Naive thymus-derived CD8-positive, alpha-beta T cell (primary cell): ENCODE measurements at regions not wholly inside any gene's neighbourhood (a gene's known extent, or its start where the extent isn't known, plus 50 kb on each side); places are given as distances from the start of the nearest gene placed in this dataset.

ENCODE experiments used
- ATAC-seq, 2 donors: fragments of 150-1000 bp; cut with Tn5 transposase in 1 of 2; sonication (Bioruptor Pico), chemical (Tn5 transposase) in 1 of 2; 1 replicate in 1 of 2; 2 replicates in 1 of 2; pipeline ENCODE4 v1.10.0; 2021; ENCODE audit warnings: mild to moderate bottlenecking in 2 of 2, moderate library complexity in 2 of 2
- POLR2A ChIA-PET: fragments of 350-600 bp; sonication (Branson Sonifier 250); formaldehyde crosslinking; loops from one replicate; lab custom pipeline; 2021; ENCODE audit warnings: antibody characterized with exemption; lab: Charles Lee
- DNase-seq, 10 donors: peaks; one replicate each; pipeline versions ENCODE4 v3.0.0 to v3.0.0-alpha.2; 2020 to 2022
- H3K27ac Mint-ChIP-seq, 10 donors: one replicate each; pipeline ENCODE4 v1.8.0; 2020 to 2022; ENCODE audit warnings: mild to moderate bottlenecking in 10 of 10, mixed read lengths in 10 of 10, moderate library complexity in 4 of 10, inconsistent platforms in 1 of 10
- H3K27me3 Mint-ChIP-seq, 5 donors: one replicate each; pipeline ENCODE4 v1.8.0; 2021 to 2022; ENCODE audit warnings: mixed read lengths in 5 of 5
- H3K36me3 Mint-ChIP-seq, 3 donors: one replicate each; pipeline ENCODE4 v1.8.0; 2020 to 2022; ENCODE audit warnings: mixed read lengths in 3 of 3, mild to moderate bottlenecking in 2 of 3, inconsistent platforms in 1 of 3
- H3K4me1 Mint-ChIP-seq, 4 donors: one replicate each; pipeline ENCODE4 v1.8.0; 2021 to 2022; ENCODE audit warnings: mixed read lengths in 4 of 4
- H3K4me3 Mint-ChIP-seq, 10 donors: one replicate each; pipeline ENCODE4 v1.8.0; 2020 to 2022; ENCODE audit warnings: mild to moderate bottlenecking in 10 of 10, mixed read lengths in 10 of 10, moderate library complexity in 6 of 10, inconsistent platforms in 1 of 10
- H3K9me3 Mint-ChIP-seq, 9 donors: one replicate each; pipeline ENCODE4 v1.8.0; 2020 to 2022; ENCODE audit warnings: mixed read lengths in 9 of 9, mild to moderate bottlenecking in 3 of 9, inconsistent platforms in 1 of 9, moderate library complexity in 1 of 9

- H3K9me3 Mint-ChIP-seq = peaks cover 0 to 5% (median 0%) of the 10 kb centered on the region in 9 donors
- H3K27ac Mint-ChIP-seq = no peak overlapping the region
- H3K4me1 Mint-ChIP-seq = no peaks in the 10 kb centered on the region
- H3K27me3 Mint-ChIP-seq = no peaks in the 10 kb centered on the region
- DNase-seq = no peak
- ATAC-seq = no peak
- H3K36me3 Mint-ChIP-seq = no peaks in the 10 kb centered on the region
- H3K4me3 Mint-ChIP-seq = no peak overlapping the region
- POLR2A ChIA-PET = no interaction called here
Measured at GRCh38 chr5:3740546-3741373, 145.1 kb downstream of the IRX1 start.

- DNase-seq (no peak), ATAC-seq (no peak)
- no peaks in the 10 kb centered on the region for H3K36me3 Mint-ChIP-seq
- no peak overlapping the region for H3K4me3 Mint-ChIP-seq
- no peaks in the 10 kb centered on the region for H3K4me1 Mint-ChIP-seq
- H3K27me3 Mint-ChIP-seq = no peaks in the 10 kb centered on the region
- no peak overlapping the region for H3K27ac Mint-ChIP-seq
- POLR2A ChIA-PET = no interaction called here
- H3K9me3 Mint-ChIP-seq = peaks cover 0 to 5% (median 1%) of the 10 kb centered on the region in 9 donors
Measured at GRCh38 chr5:3741374-3741770, 145.7 kb downstream of the IRX1 start.

GRCh38 chr5:3742750-3743149 lies 147.1 kb downstream of the IRX1 start:
- Mint-ChIP-seq H3K4me1 (no peaks in the 10 kb centered on the region), H3K27me3 (no peaks in the 10 kb centered on the region), H3K27ac (no peak overlapping the region), H3K9me3 (peaks cover 0 to 11% (median 5%) of the 10 kb centered on the region in 9 donors), H3K36me3 (no peaks in the 10 kb centered on the region), H3K4me3 (no peak overlapping the region)
- ATAC-seq (no peak), DNase-seq (no peak)
- POLR2A ChIA-PET = no interaction called here

GRCh38 chr5:3751846-3752245 lies 156.2 kb downstream of the IRX1 start:
- DNase-seq = no peak
- Mint-ChIP-seq H3K27ac (no peak overlapping the region), H3K36me3 (no peaks in the 10 kb centered on the region), H3K27me3 (no peaks in the 10 kb centered on the region), H3K9me3 (peaks cover 0 to 17% (median 2%) of the 10 kb centered on the region in 9 donors), H3K4me3 (no peak overlapping the region), H3K4me1 (no peaks in the 10 kb centered on the region)
- POLR2A ChIA-PET = no interaction called here
- no peak for ATAC-seq

- H3K9me3 Mint-ChIP-seq = peaks cover 0 to 2% (median 0%) of the 10 kb centered on the region in 9 donors
- H3K36me3 Mint-ChIP-seq = no peaks in the 10 kb centered on the region
- ATAC-seq (no peak), DNase-seq (no peak)
- no peak overlapping the region for H3K4me3 Mint-ChIP-seq
- no peaks in the 10 kb centered on the region for H3K4me1 Mint-ChIP-seq
- no peaks in the 10 kb centered on the region for H3K27me3 Mint-ChIP-seq
- POLR2A ChIA-PET = no interaction called here
- no peak overlapping the region for H3K27ac Mint-ChIP-seq
Measured at GRCh38 chr5:3778000-3778550, 182.4 kb downstream of the IRX1 start.

- Mint-ChIP-seq H3K36me3 (no peaks in the 10 kb centered on the region), H3K9me3 (no peaks in the 10 kb centered on the region)
- POLR2A ChIA-PET = no interaction called here
Measured at GRCh38 chr5:3778945-3779344, 183.3 kb downstream of the IRX1 start.

GRCh38 chr5:3780278-3780677 lies 184.6 kb downstream of the IRX1 start:
- no peak for DNase-seq
- no peak overlapping the region for H3K27ac Mint-ChIP-seq
- no peak for ATAC-seq
- H3K4me1 Mint-ChIP-seq = no peaks in the 10 kb centered on the region
- POLR2A ChIA-PET = no interaction called here
- H3K27me3 Mint-ChIP-seq = no peaks in the 10 kb centered on the region
- H3K36me3 Mint-ChIP-seq = no peaks in the 10 kb centered on the region
- no peak overlapping the region for H3K4me3 Mint-ChIP-seq
- no peaks in the 10 kb centered on the region for H3K9me3 Mint-ChIP-seq

More at GRCh38 chr5:3778945-3779344, 183.3 kb downstream of the IRX1 start:
- Mint-ChIP-seq H3K27me3 (no peaks in the 10 kb centered on the region), H3K27ac (no peak overlapping the region), H3K4me1 (no peaks in the 10 kb centered on the region), H3K4me3 (no peak overlapping the region)
- ATAC-seq (no peak), DNase-seq (no peak)

- no peaks in the 10 kb centered on the region for H3K36me3 Mint-ChIP-seq
- H3K27me3 Mint-ChIP-seq = no peaks in the 10 kb centered on the region
- DNase-seq (no peak), ATAC-seq (no peak)
- H3K4me3 Mint-ChIP-seq = no peak overlapping the region
- POLR2A ChIA-PET = no interaction called here
- H3K9me3 Mint-ChIP-seq = no peaks in the 10 kb centered on the region
- no peak overlapping the region for H3K27ac Mint-ChIP-seq
- no peaks in the 10 kb centered on the region for H3K4me1 Mint-ChIP-seq
Measured at GRCh38 chr5:3780907-3781306, 185.3 kb downstream of the IRX1 start.

GRCh38 chr5:3784854-3785253 lies 189.2 kb downstream of the IRX1 start:
- Mint-ChIP-seq H3K27ac (no peak overlapping the region), H3K36me3 (peaks cover 0 to 8% (median 0%) of the 10 kb centered on the region in 3 donors), H3K4me3 (no peak overlapping the region), H3K27me3 (peaks cover 0 to 9% (median 0%) of the 10 kb centered on the region in 5 donors), H3K4me1 (no peaks in the 10 kb centered on the region), H3K9me3 (peaks cover 0 to 4% (median 0%) of the 10 kb centered on the region in 9 donors)
- POLR2A ChIA-PET = no interaction called here
- no peak for ATAC-seq
- DNase-seq = no peak

GRCh38 chr5:3786165-3786564 lies 190.5 kb downstream of the IRX1 start:
- Mint-ChIP-seq H3K27me3 (peaks cover 0 to 18% (median 0%) of the 10 kb centered on the region in 5 donors), H3K4me1 (no peaks in the 10 kb centered on the region), H3K27ac (no peak overlapping the region), H3K36me3 (peaks cover 0 to 8% (median 0%) of the 10 kb centered on the region in 3 donors), H3K4me3 (no peak overlapping the region), H3K9me3 (peaks cover 0 to 4% (median 0%) of the 10 kb centered on the region in 9 donors)
- POLR2A ChIA-PET = no interaction called here
- ATAC-seq = no peak
- no peak for DNase-seq

- Mint-ChIP-seq H3K4me1 (no peaks in the 10 kb centered on the region), H3K27me3 (peaks cover 0 to 20% (median 0%) of the 10 kb centered on the region in 5 donors), H3K36me3 (peaks cover 0 to 8% (median 0%) of the 10 kb centered on the region in 3 donors), H3K27ac (no peak overlapping the region), H3K4me3 (no peak overlapping the region), H3K9me3 (peaks cover 0 to 4% (median 0%) of the 10 kb centered on the region in 9 donors)
- DNase-seq (no peak), ATAC-seq (no peak)
- POLR2A ChIA-PET = no interaction called here
Measured at GRCh38 chr5:3786891-3787430, 191.3 kb downstream of the IRX1 start.

- Mint-ChIP-seq H3K4me3 (no peak overlapping the region), H3K9me3 (peaks cover 0 to 4% (median 0%) of the 10 kb centered on the region in 9 donors), H3K27ac (no peak overlapping the region), H3K27me3 (peaks cover 0 to 20% (median 0%) of the 10 kb centered on the region in 5 donors), H3K4me1 (no peaks in the 10 kb centered on the region), H3K36me3 (peaks cover 0 to 8% (median 0%) of the 10 kb centered on the region in 3 donors)
- ATAC-seq = no peak
- no peak for DNase-seq
- POLR2A ChIA-PET = no interaction called here
Measured at GRCh38 chr5:3787604-3788003, 192.0 kb downstream of the IRX1 start.

- Mint-ChIP-seq H3K4me1 (no peaks in the 10 kb centered on the region), H3K36me3 (peaks cover 0 to 12% (median 0%) of the 10 kb centered on the region in 3 donors), H3K27me3 (peaks cover 0 to 24% (median 0%) of the 10 kb centered on the region in 5 donors), H3K9me3 (peaks cover 0 to 8% (median 4%) of the 10 kb centered on the region in 9 donors), H3K27ac (no peak overlapping the region), H3K4me3 (no peak overlapping the region)
- ATAC-seq (no peak), DNase-seq (no peak)
- POLR2A ChIA-PET = no interaction called here
Measured at GRCh38 chr5:3789519-3790193, 194.0 kb downstream of the IRX1 start.
